GM21447 (cell line): ENCODE measurements at regions not wholly inside any gene's neighbourhood (a gene's known extent, or its start where the extent isn't known, plus 50 kb on each side); places are given as distances from the start of the nearest gene placed in this dataset.
A peak's percentile ranks its signal among the peaks of the same experiment; 100 is the strongest.

ENCODE experiments used
- ATAC-seq: cut with Tn5 transposase; IDR thresholded peaks from one replicate; pipeline ENCODE4 v1.9.1; 2021; ENCODE audit not compliant: unreplicated experiment

DNA sequence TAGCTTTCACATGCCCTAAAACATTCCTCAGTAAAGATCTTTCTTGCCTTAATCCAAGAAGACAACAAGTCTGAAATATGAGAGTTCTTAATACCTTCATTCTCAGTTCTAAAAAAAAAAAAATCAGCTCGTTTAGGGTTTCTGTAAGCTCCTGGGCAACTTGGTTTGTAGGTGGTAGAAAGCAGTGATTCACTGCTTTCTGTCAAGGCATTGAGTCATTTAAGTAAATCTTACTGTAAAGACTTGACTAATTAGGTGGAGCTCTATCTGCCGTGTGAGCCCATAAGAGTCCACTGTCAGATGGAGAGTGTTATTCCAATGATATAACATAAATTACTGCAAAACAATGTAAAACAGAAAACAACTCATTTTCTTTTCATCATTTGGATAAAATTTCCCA is 56.1 kb upstream of the MAST4 start:
- no peak for ATAC-seq

- ATAC-seq: peak; percentile 55
Observed at GRCh38 chr5:66542711-66543110, 53.5 kb upstream of the MAST4 start.
